ENCODE measurements at regions not wholly inside any gene's neighbourhood (a gene's known extent, or its start where the extent isn't known, plus 50 kb on each side); places are given as distances from the start of the nearest gene placed in this dataset.

DNA sequence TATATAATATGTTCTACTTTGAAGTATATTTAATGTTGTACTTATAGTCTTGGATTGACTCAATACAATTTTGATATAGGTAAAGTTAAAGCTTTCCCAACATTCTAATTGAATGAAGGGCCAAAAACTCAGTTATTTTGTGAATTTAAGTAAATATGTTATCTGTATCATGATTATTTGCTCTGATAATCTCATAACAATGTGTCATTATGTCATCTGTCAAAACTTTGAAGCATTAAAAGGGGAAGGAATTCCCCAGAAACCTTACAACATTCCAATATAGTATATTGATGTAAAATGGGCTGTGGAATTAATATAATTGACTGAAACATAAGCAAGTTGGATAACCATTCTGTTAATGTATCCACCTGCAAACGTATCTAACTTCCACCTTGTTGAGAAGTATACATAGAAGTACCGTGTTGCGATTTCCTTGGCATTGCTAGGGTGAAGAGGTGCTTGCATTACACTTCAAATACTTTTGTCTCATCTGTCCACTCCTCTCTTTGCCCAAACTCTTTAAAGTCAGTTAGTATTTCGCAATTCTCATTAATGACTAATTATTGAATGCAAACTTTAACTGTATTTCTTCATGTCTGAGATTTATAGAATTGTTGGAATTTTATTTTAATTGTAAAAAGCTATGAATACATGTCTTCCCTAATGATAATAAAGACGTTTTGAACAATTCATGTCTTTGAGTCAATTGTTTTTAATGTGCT lies 1982.1 kb upstream of the ADGRL3 start:
- H3K4me3 ChIP-seq (ENCODE audit: low read length in 2 of 2): no peak overlapping the region
- H3K36me3 ChIP-seq (ENCODE audit: control insufficient read depth in 2 of 2, insufficient read depth in 2 of 2, low read length in 2 of 2): no peaks in the 10 kb centered on the region
- H3K9ac ChIP-seq (ENCODE audit: low read depth in 1 of 2, low read length in 2 of 2): no peak overlapping the region
- H3K27ac ChIP-seq (ENCODE audit: low read depth in 2 of 2, low read length in 2 of 2): no peak overlapping the region
- H3K9me3 ChIP-seq (ENCODE audit: control insufficient read depth in 2 of 2, low read length in 2 of 2): no peaks in the 10 kb centered on the region
- H3K4me1 ChIP-seq (ENCODE audit: control insufficient read depth in 2 of 2, insufficient read depth in 2 of 2, low read length in 2 of 2): no peaks in the 10 kb centered on the region
- H3K27me3 ChIP-seq (ENCODE audit: control insufficient read depth in 2 of 2, insufficient read depth in 2 of 2, low read length in 2 of 2): no peaks in the 10 kb centered on the region

DNA sequence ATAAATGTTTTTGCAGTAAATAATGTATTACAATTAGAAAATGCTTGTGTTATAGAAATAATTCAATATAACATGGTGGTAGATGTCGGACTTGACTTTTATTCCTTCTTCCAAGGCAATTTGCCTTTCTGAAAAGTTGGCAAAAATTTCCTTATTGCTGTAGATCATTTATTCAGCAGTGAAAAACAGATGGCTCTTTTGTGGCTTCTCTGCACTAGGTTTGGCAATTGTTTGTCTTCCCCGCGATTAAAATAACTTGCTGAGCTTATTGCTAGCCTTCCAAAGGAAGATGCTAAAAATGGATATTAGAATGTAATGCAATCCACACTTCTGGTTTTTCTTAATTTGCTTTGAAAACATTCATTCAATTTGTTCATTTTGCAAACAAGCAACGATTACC lies 1977.9 kb upstream of the ADGRL3 start:
- Histone ChIP-seq H3K9ac (ENCODE audit: low read depth in 1 of 2, low read length in 2 of 2) (no peak overlapping the region), H3K36me3 (ENCODE audit: control insufficient read depth in 2 of 2, insufficient read depth in 2 of 2, low read length in 2 of 2) (no peaks in the 10 kb centered on the region), H3K9me3 (ENCODE audit: control insufficient read depth in 2 of 2, low read length in 2 of 2) (no peaks in the 10 kb centered on the region), H3K4me1 (ENCODE audit: control insufficient read depth in 2 of 2, insufficient read depth in 2 of 2, low read length in 2 of 2) (no peaks in the 10 kb centered on the region), H3K27ac (ENCODE audit: low read depth in 2 of 2, low read length in 2 of 2) (no peak overlapping the region), H3K4me3 (ENCODE audit: low read length in 2 of 2) (no peak overlapping the region), H3K27me3 (ENCODE audit: control insufficient read depth in 2 of 2, insufficient read depth in 2 of 2, low read length in 2 of 2) (no peaks in the 10 kb centered on the region)

GRCh38 chr4:59223292-59223941 lies 1976.7 kb upstream of the ADGRL3 start:
- no peaks in the 10 kb centered on the region for H3K4me1 ChIP-seq (ENCODE audit: control insufficient read depth in 2 of 2, insufficient read depth in 2 of 2, low read length in 2 of 2)
- H3K9me3 ChIP-seq (ENCODE audit: control insufficient read depth in 2 of 2, low read length in 2 of 2): no peaks in the 10 kb centered on the region
- H3K4me3 ChIP-seq (ENCODE audit: low read length in 2 of 2): no peak overlapping the region
- no peaks in the 10 kb centered on the region for H3K27me3 ChIP-seq (ENCODE audit: control insufficient read depth in 2 of 2, insufficient read depth in 2 of 2, low read length in 2 of 2)
- no peak overlapping the region for H3K27ac ChIP-seq (ENCODE audit: low read depth in 2 of 2, low read length in 2 of 2)
- H3K36me3 ChIP-seq (ENCODE audit: control insufficient read depth in 2 of 2, insufficient read depth in 2 of 2, low read length in 2 of 2): no peaks in the 10 kb centered on the region
- no peak overlapping the region for H3K9ac ChIP-seq (ENCODE audit: low read depth in 1 of 2, low read length in 2 of 2)

GRCh38 chr4:59238212-59238611 lies 1961.9 kb upstream of the ADGRL3 start:
- H3K27ac ChIP-seq (ENCODE audit: low read depth in 2 of 2, low read length in 2 of 2): no peak overlapping the region
- H3K4me1 ChIP-seq (ENCODE audit: control insufficient read depth in 2 of 2, insufficient read depth in 2 of 2, low read length in 2 of 2): no peaks in the 10 kb centered on the region
- H3K27me3 ChIP-seq (ENCODE audit: control insufficient read depth in 2 of 2, insufficient read depth in 2 of 2, low read length in 2 of 2): no peaks in the 10 kb centered on the region
- no peak overlapping the region for H3K4me3 ChIP-seq (ENCODE audit: low read length in 2 of 2)
- H3K9me3 ChIP-seq (ENCODE audit: control insufficient read depth in 2 of 2, low read length in 2 of 2): peaks cover 0 to 3% of the 10 kb centered on the region in 2 donors
- H3K9ac ChIP-seq (ENCODE audit: low read depth in 1 of 2, low read length in 2 of 2): no peak overlapping the region
- no peaks in the 10 kb centered on the region for H3K36me3 ChIP-seq (ENCODE audit: control insufficient read depth in 2 of 2, insufficient read depth in 2 of 2, low read length in 2 of 2)

DNA sequence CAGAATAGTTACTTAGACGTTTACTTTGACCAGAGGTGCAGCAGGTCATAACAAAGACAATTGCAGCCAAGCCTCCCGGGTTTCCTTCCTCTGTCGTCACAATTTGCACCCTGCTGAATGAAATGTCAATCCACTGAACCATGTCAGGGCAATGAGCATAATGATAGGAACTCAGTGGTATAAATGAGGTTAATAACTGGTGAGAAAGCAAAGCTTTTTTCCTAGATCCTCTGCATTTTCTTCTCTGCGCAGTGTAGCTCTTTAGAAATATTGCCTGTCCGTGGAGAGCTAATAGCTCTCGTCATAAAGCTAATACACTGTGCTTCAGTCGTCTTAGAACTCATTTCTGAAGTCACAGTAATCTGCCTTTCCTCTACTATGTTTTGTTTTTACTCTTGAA lies 1960.1 kb upstream of the ADGRL3 start:
- Histone ChIP-seq H3K9me3 (ENCODE audit: control insufficient read depth in 2 of 2, low read length in 2 of 2) (peaks cover 0 to 4% of the 10 kb centered on the region in 2 donors), H3K27ac (ENCODE audit: low read depth in 2 of 2, low read length in 2 of 2) (no peak overlapping the region), H3K36me3 (ENCODE audit: control insufficient read depth in 2 of 2, insufficient read depth in 2 of 2, low read length in 2 of 2) (no peaks in the 10 kb centered on the region), H3K4me3 (ENCODE audit: low read length in 2 of 2) (no peak overlapping the region), H3K4me1 (ENCODE audit: control insufficient read depth in 2 of 2, insufficient read depth in 2 of 2, low read length in 2 of 2) (no peaks in the 10 kb centered on the region), H3K27me3 (ENCODE audit: control insufficient read depth in 2 of 2, insufficient read depth in 2 of 2, low read length in 2 of 2) (no peaks in the 10 kb centered on the region), H3K9ac (ENCODE audit: low read depth in 1 of 2, low read length in 2 of 2) (no peak overlapping the region)

GRCh38 chr4:59243038-59243437 lies 1957.1 kb upstream of the ADGRL3 start:
- Histone ChIP-seq H3K9ac (ENCODE audit: low read depth in 1 of 2, low read length in 2 of 2) (no peak overlapping the region), H3K27ac (ENCODE audit: low read depth in 2 of 2, low read length in 2 of 2) (no peak overlapping the region), H3K4me1 (ENCODE audit: control insufficient read depth in 2 of 2, insufficient read depth in 2 of 2, low read length in 2 of 2) (no peaks in the 10 kb centered on the region), H3K9me3 (ENCODE audit: control insufficient read depth in 2 of 2, low read length in 2 of 2) (peaks cover 0 to 4% of the 10 kb centered on the region in 2 donors), H3K27me3 (ENCODE audit: control insufficient read depth in 2 of 2, insufficient read depth in 2 of 2, low read length in 2 of 2) (no peaks in the 10 kb centered on the region), H3K4me3 (ENCODE audit: low read length in 2 of 2) (no peak overlapping the region), H3K36me3 (ENCODE audit: control insufficient read depth in 2 of 2, insufficient read depth in 2 of 2, low read length in 2 of 2) (no peaks in the 10 kb centered on the region)

- no peak overlapping the region for H3K9ac ChIP-seq (ENCODE audit: low read depth in 1 of 2, low read length in 2 of 2)
- no peak overlapping the region for H3K4me3 ChIP-seq (ENCODE audit: low read length in 2 of 2)
- H3K27me3 ChIP-seq (ENCODE audit: control insufficient read depth in 2 of 2, insufficient read depth in 2 of 2, low read length in 2 of 2): no peaks in the 10 kb centered on the region
- H3K36me3 ChIP-seq (ENCODE audit: control insufficient read depth in 2 of 2, insufficient read depth in 2 of 2, low read length in 2 of 2): no peaks in the 10 kb centered on the region
- no peaks in the 10 kb centered on the region for H3K4me1 ChIP-seq (ENCODE audit: control insufficient read depth in 2 of 2, insufficient read depth in 2 of 2, low read length in 2 of 2)
- no peak overlapping the region for H3K27ac ChIP-seq (ENCODE audit: low read depth in 2 of 2, low read length in 2 of 2)
- H3K9me3 ChIP-seq (ENCODE audit: control insufficient read depth in 2 of 2, low read length in 2 of 2): peaks cover 0 to 4% of the 10 kb centered on the region in 2 donors
These were observed 1953.1 kb upstream of the ADGRL3 start for GRCh38 chr4:59247032-59247431.

GRCh38 chr4:59248313-59248712 lies 1951.8 kb upstream of the ADGRL3 start:
- Histone ChIP-seq H3K4me3 (ENCODE audit: low read length in 2 of 2) (no peak overlapping the region), H3K27me3 (ENCODE audit: control insufficient read depth in 2 of 2, insufficient read depth in 2 of 2, low read length in 2 of 2) (no peaks in the 10 kb centered on the region), H3K36me3 (ENCODE audit: control insufficient read depth in 2 of 2, insufficient read depth in 2 of 2, low read length in 2 of 2) (no peaks in the 10 kb centered on the region)

GRCh38 chr4:59249110-59249509 lies 1951.0 kb upstream of the ADGRL3 start:
- no peaks in the 10 kb centered on the region for H3K27me3 ChIP-seq (ENCODE audit: control insufficient read depth in 2 of 2, insufficient read depth in 2 of 2, low read length in 2 of 2)
- H3K4me3 ChIP-seq (ENCODE audit: low read length in 2 of 2): no peak overlapping the region
- no peak overlapping the region for H3K27ac ChIP-seq (ENCODE audit: low read depth in 2 of 2, low read length in 2 of 2)
- no peaks in the 10 kb centered on the region for H3K9me3 ChIP-seq (ENCODE audit: control insufficient read depth in 2 of 2, low read length in 2 of 2)
- H3K36me3 ChIP-seq (ENCODE audit: control insufficient read depth in 2 of 2, insufficient read depth in 2 of 2, low read length in 2 of 2): no peaks in the 10 kb centered on the region
- no peak overlapping the region for H3K9ac ChIP-seq (ENCODE audit: low read depth in 1 of 2, low read length in 2 of 2)
- H3K4me1 ChIP-seq (ENCODE audit: control insufficient read depth in 2 of 2, insufficient read depth in 2 of 2, low read length in 2 of 2): no peaks in the 10 kb centered on the region

More at GRCh38 chr4:59248313-59248712, 1951.8 kb upstream of the ADGRL3 start:
- no peak overlapping the region for H3K27ac ChIP-seq (ENCODE audit: low read depth in 2 of 2, low read length in 2 of 2)
- H3K9ac ChIP-seq (ENCODE audit: low read depth in 1 of 2, low read length in 2 of 2): no peak overlapping the region
- no peaks in the 10 kb centered on the region for H3K9me3 ChIP-seq (ENCODE audit: control insufficient read depth in 2 of 2, low read length in 2 of 2)
- no peaks in the 10 kb centered on the region for H3K4me1 ChIP-seq (ENCODE audit: control insufficient read depth in 2 of 2, insufficient read depth in 2 of 2, low read length in 2 of 2)

- Histone ChIP-seq H3K36me3 (ENCODE audit: control insufficient read depth in 2 of 2, insufficient read depth in 2 of 2, low read length in 2 of 2) (no peaks in the 10 kb centered on the region), H3K9ac (ENCODE audit: low read depth in 1 of 2, low read length in 2 of 2) (no peak overlapping the region), H3K4me1 (ENCODE audit: control insufficient read depth in 2 of 2, insufficient read depth in 2 of 2, low read length in 2 of 2) (no peaks in the 10 kb centered on the region), H3K27ac (ENCODE audit: low read depth in 2 of 2, low read length in 2 of 2) (no peak overlapping the region), H3K4me3 (ENCODE audit: low read length in 2 of 2) (no peak overlapping the region), H3K27me3 (ENCODE audit: control insufficient read depth in 2 of 2, insufficient read depth in 2 of 2, low read length in 2 of 2) (no peaks in the 10 kb centered on the region), H3K9me3 (ENCODE audit: control insufficient read depth in 2 of 2, low read length in 2 of 2) (no peaks in the 10 kb centered on the region)
These were observed 1942.1 kb upstream of the ADGRL3 start for GRCh38 chr4:59258002-59258401.

All from mucosa of rectum (tissue), 2 donors.